IMR-90 (cell line): ENCODE measurements at regions not wholly inside any gene's neighbourhood (a gene's known extent, or its start where the extent isn't known, plus 50 kb on each side); places are given as distances from the start of the nearest gene placed in this dataset.

ENCODE experiments used
- ATAC-seq: fragments of 200-7000 bp; cut with Tn5 transposase; 2 replicates; pipeline ENCODE4 v1.9.1; 2020; ENCODE audit warnings: low read depth, mild to moderate bottlenecking, moderate library complexity
- BruUV-seq: library from RNA; stranded (reverse); fragments of 400-500 nt; replicated peaks from 2 replicates; lab custom pipeline; 2021; lab: Mats Ljungman, UMichigan
- CTCF ChIA-PET: fragments of 300-600 bp; formaldehyde crosslinking; extraction: SDS; loops from one replicate; lab custom pipeline; 2021; ENCODE audit warnings: antibody characterized with exemption; lab: Yijun Ruan, JAX
- POLR2A ChIA-PET: fragments of 300-600 bp; sonication (Branson Sonifier 250); formaldehyde crosslinking; loops from one replicate; lab custom pipeline; 2022; ENCODE audit warnings: antibody characterized with exemption; ENCODE audit not compliant: unreplicated experiment; lab: Charles Lee
- DNase-seq: peaks from one replicate; pipeline ENCODE4 v3.0.0; 2013
- H2AFZ ChIP-seq: replicated peaks from 2 replicates; pipeline ENCODE3; 2013; ENCODE audit warnings: low read length, mild to moderate bottlenecking; ENCODE audit not compliant: poor library complexity
- H2AK5ac ChIP-seq: 2 replicates; pipeline ENCODE4 v1.6.1; 2013; ENCODE audit warnings: low read depth, low read length, inconsistent platforms
- H2AK9ac ChIP-seq: replicated peaks from 2 replicates; pipeline ENCODE3; 2013; ENCODE audit warnings: mild to moderate bottlenecking, low read depth, low read length, moderate library complexity; ENCODE audit not compliant: poor library complexity
- H2BK120ac ChIP-seq: 2 replicates; pipeline ENCODE4 v1.6.1; 2013; ENCODE audit warnings: low read depth, low read length, inconsistent platforms
- H2BK15ac ChIP-seq: 3 replicates; pipeline ENCODE4 v1.6.1; 2013; ENCODE audit warnings: low read depth, low read length, inconsistent platforms
- H2BK20ac ChIP-seq: 2 replicates; pipeline ENCODE4 v1.6.1; 2013; ENCODE audit warnings: low read depth, mild to moderate bottlenecking, inconsistent platforms, low read length, moderate library complexity
- H2BK5ac ChIP-seq: 2 replicates; pipeline ENCODE4 v1.6.1; 2013; ENCODE audit warnings: mild to moderate bottlenecking, low read depth, low read length, inconsistent platforms; ENCODE audit not compliant: poor library complexity, severe bottlenecking
- H3K14ac ChIP-seq: replicated peaks from 2 replicates; pipeline ENCODE4 v1.6.1; 2013; ENCODE audit warnings: low read depth, low read length, inconsistent platforms
- H3K18ac ChIP-seq: 2 replicates; pipeline ENCODE4 v1.6.1; 2013; ENCODE audit warnings: low read depth, low read length, control low read depth
- H3K23ac ChIP-seq: 2 replicates; pipeline ENCODE4 v1.6.1; 2013; ENCODE audit warnings: low read depth, low read length, inconsistent platforms
- H3K27ac ChIP-seq: 2 replicates; pipeline ENCODE4 v1.5.1; 2013; ENCODE audit warnings: mild to moderate bottlenecking, control low read depth, low read length; ENCODE audit not compliant: insufficient read depth
- H3K27me3 ChIP-seq: 2 replicates; pipeline ENCODE4 v1.6.1; 2013; ENCODE audit warnings: low read length; ENCODE audit not compliant: control insufficient read depth, insufficient read depth
- H3K36me3 ChIP-seq: 2 replicates; pipeline ENCODE4 v1.6.1; 2013; ENCODE audit warnings: low read length, mixed read lengths; ENCODE audit not compliant: control insufficient read depth, insufficient read depth
- H3K4ac ChIP-seq: 2 replicates; pipeline ENCODE4 v1.6.1; 2013; ENCODE audit warnings: low read depth, low read length, inconsistent platforms
- H3K4me1 ChIP-seq: 2 replicates; pipeline ENCODE4 v1.6.1; 2013; ENCODE audit warnings: low read length, mixed read lengths; ENCODE audit not compliant: control insufficient read depth, insufficient read depth
- H3K4me2 ChIP-seq: 2 replicates; pipeline ENCODE4 v1.6.1; 2013; ENCODE audit warnings: low read depth, mild to moderate bottlenecking, control low read depth, low read length, moderate library complexity
- H3K4me3 ChIP-seq: 2 replicates; pipeline ENCODE4 v1.5.1; 2013; ENCODE audit warnings: low read depth, mild to moderate bottlenecking, control low read depth, low read length, moderate library complexity; ENCODE audit not compliant: insufficient read depth
- H3K56ac ChIP-seq: 2 replicates; pipeline ENCODE4 v1.6.1; 2013; ENCODE audit warnings: low read length, inconsistent platforms; ENCODE audit not compliant: insufficient read depth; ENCODE audit errors: extremely low read depth
- H3K79me1 ChIP-seq, 2 experiments: 2 replicates each; pipeline ENCODE4 v1.6.1; 2013; ENCODE audit warnings: low read length in 2 of 2, inconsistent platforms in 1 of 2, low read depth in 1 of 2
- H3K9ac ChIP-seq: 2 replicates; pipeline ENCODE4 v1.6.1; 2013; ENCODE audit warnings: low read depth, low read length, control low read depth
- H3K9me1 ChIP-seq: 2 replicates; pipeline ENCODE4 v1.6.1; 2013; ENCODE audit warnings: low read length, inconsistent platforms; ENCODE audit not compliant: insufficient read depth
- H3K9me3 ChIP-seq: 2 replicates; pipeline ENCODE4 v1.6.1; 2013; ENCODE audit warnings: low read length; ENCODE audit not compliant: control insufficient read depth, insufficient read depth
- H4K20me1 ChIP-seq: 2 replicates; pipeline ENCODE4 v1.6.1; 2013; ENCODE audit warnings: low read length, inconsistent platforms; ENCODE audit not compliant: insufficient read depth
- H4K5ac ChIP-seq: 2 replicates; pipeline ENCODE4 v1.6.1; 2013; ENCODE audit warnings: mild to moderate bottlenecking, low read depth, low read length, control low read depth
- H4K8ac ChIP-seq, 2 experiments: 2 replicates each; pipeline ENCODE4 v1.6.1; 2013; ENCODE audit warnings: low read depth in 2 of 2, low read length in 2 of 2, control low read depth in 1 of 2, inconsistent platforms in 1 of 2
- H4K91ac ChIP-seq: 2 replicates; pipeline ENCODE4 v1.6.1; 2013; ENCODE audit warnings: low read depth, low read length, inconsistent platforms; ENCODE audit not compliant: insufficient read depth
- BHLHE40 ChIP-seq: fragments of 150-350 bp; IDR thresholded peaks from 2 replicates; pipeline ENCODE4 v1.6.1; 2016; ENCODE audit warnings: mild to moderate bottlenecking, low read depth, low read length
- ELK1 ChIP-seq: fragments of 150-350 bp; IDR thresholded peaks from 2 replicates; pipeline ENCODE4 v1.6.1; 2016; ENCODE audit warnings: low read depth, mild to moderate bottlenecking, low read length, moderate library complexity, borderline replicate concordance
- FOS ChIP-seq: fragments of 150-350 bp; IDR thresholded peaks from 2 replicates; pipeline ENCODE4 v1.6.1; 2016; ENCODE audit warnings: low read depth, low read length
- MAFK ChIP-seq: IDR thresholded peaks from 2 replicates; pipeline ENCODE4 v1.6.1; 2012; ENCODE audit warnings: low read depth, low read length, improper control_type of control experiment
- MAZ ChIP-seq: IDR thresholded peaks from 2 replicates; pipeline ENCODE4 v1.6.1; 2012; ENCODE audit warnings: low read depth, mild to moderate bottlenecking, low read length, improper control_type of control experiment, moderate library complexity, borderline replicate concordance
- NFE2L2 ChIP-seq: fragments of 150-350 bp; IDR thresholded peaks from 2 replicates; pipeline ENCODE4 v1.6.1; 2016; ENCODE audit warnings: low read depth, mild to moderate bottlenecking, low read length
- POLR2A ChIP-seq: IDR thresholded peaks from 2 replicates; pipeline ENCODE4 v1.6.1; 2012; ENCODE audit warnings: mild to moderate bottlenecking, low read depth, low read length
- RAD21 ChIP-seq: IDR thresholded peaks from 2 replicates; pipeline ENCODE4 v1.6.1; 2012; ENCODE audit warnings: low read length, improper control_type of control experiment
- RFX5 ChIP-seq: IDR thresholded peaks from 2 replicates; pipeline ENCODE4 v1.8.0; 2012; ENCODE audit warnings: low read depth, mild to moderate bottlenecking, low read length, moderate library complexity
- USF2 ChIP-seq: fragments of 150-350 bp; IDR thresholded peaks from 2 replicates; pipeline ENCODE4 v1.6.1; 2017; ENCODE audit warnings: mild to moderate bottlenecking, antibody characterized with exemption, low read length, low read depth
- WGBS, 2 experiments: methylation state at CpG; one replicate each; pipeline versions ENCODE4 v1.1.5 to v1.1.7; 2013; ENCODE audit warnings: missing lambda C conversion rate in 2 of 2; ENCODE audit not compliant: insufficient read length in 1 of 2; ENCODE audit errors: extremely low coverage in 2 of 2; 5-methylcytosine and 5-hydroxymethylcytosine counted together
- dilution Hi-C: fragments of 300-500 bp; cut with HindIII; formaldehyde crosslinking; loops from one replicate; pipeline ENCODE4 v1.14.3; 2018; ENCODE audit warnings: low sequenced_read_pairs; ENCODE audit not compliant: unreplicated experiment
- in situ Hi-C: fragments of 300-500 bp; cut with MboI; formaldehyde crosslinking; loops from 3 replicates; pipeline ENCODE4 v1.14.3; 2019; ENCODE audit warnings: low sequenced_read_pairs, inconsistent platforms, mixed read lengths
- intact Hi-C: fragments of 100-400 bp; cut with micrococcal nuclease; formaldehyde crosslinking; loops from 2 replicates; pipeline ENCODE4 v1.10.0; 2022

GRCh38 chr5:30581198-30581935 is 612.1 kb upstream of the CDH6 start:
- no peaks in the 10 kb centered on the region for H3K4me1 ChIP-seq
- no peak overlapping the region for H4K5ac ChIP-seq
- no peaks in the 10 kb centered on the region for H3K36me3 ChIP-seq
- 27% methylated on average over 3 of the region's 8 CpGs; no CpG with 5 or more reads in 1 of the 2 experiments for WGBS, 2 experiments
- dilution Hi-C loops, result no loop called here
- no peak overlapping the region for H3K56ac ChIP-seq
- TF ChIP-seq NFE2L2 (no peak), RFX5 (no peak), USF2 (no peak), RAD21 (no peak), MAFK (no peak), MAZ (no peak), POLR2A (no peak), ELK1 (no peak), FOS (no peak), BHLHE40 (no peak)
- no peak overlapping the region for H3K18ac ChIP-seq
- no peak overlapping the region for H2AFZ ChIP-seq
- ATAC-seq (no peak), DNase-seq (no peak)
- H3K4me2 ChIP-seq, result no peak overlapping the region
- H3K14ac ChIP-seq, result no peak overlapping the region
- H4K91ac ChIP-seq, result no peak overlapping the region
- intact Hi-C loops, result no loop called here
- no peak overlapping the region for H4K8ac ChIP-seq
- BruUV-seq, result no TSS peak
- H3K9me1 ChIP-seq, result no peaks in the 10 kb centered on the region
- no peak overlapping the region for H3K9ac ChIP-seq
- H3K79me1 ChIP-seq, result no peaks in the 10 kb centered on the region
- no peak overlapping the region for H2BK20ac ChIP-seq
- H2AK9ac ChIP-seq, result no peak overlapping the region
- H2AK5ac ChIP-seq, result no peak overlapping the region
- H3K9me3 ChIP-seq, result no peaks in the 10 kb centered on the region
- no peak overlapping the region for H2BK15ac ChIP-seq
- no peak overlapping the region for H3K4me3 ChIP-seq
- H3K27me3 ChIP-seq, result no peaks in the 10 kb centered on the region; the same call in 1 of the 2 replicates
- H3K4ac ChIP-seq, result no peak overlapping the region
- no peak overlapping the region for H2BK120ac ChIP-seq
- CTCF ChIA-PET, result interaction anchor here (0.7 kb wide), 1 partner anchor 615 kb away, joined by 3 read pairs; no protein-coding TSS in a partner anchor
- H4K20me1 ChIP-seq, result no peaks in the 10 kb centered on the region
- in situ Hi-C loops, result no loop called here
- H3K27ac ChIP-seq, result no peak overlapping the region
- POLR2A ChIA-PET, result interaction anchor here (0.5 kb wide), 1 partner anchor 17 kb away, joined by 3 read pairs; no protein-coding TSS in a partner anchor
- no peak overlapping the region for H3K23ac ChIP-seq
- H2BK5ac ChIP-seq, result no peak overlapping the region
